Sigmoid colon (tissue), 4 donors: ENCODE measurements at regions not wholly inside any gene's neighbourhood (a gene's known extent, or its start where the extent isn't known, plus 50 kb on each side); places are given as distances from the start of the nearest gene placed in this dataset.
"Not testable (repeated sequence)": the region's sequence is repeated elsewhere in the genome, so short reads cannot be mapped to it uniquely, and the experiment has no call there.

Source experiments
- CTCF ChIP-seq, 4 experiments: fragments of 450-650 bp in 3 of 4; fragments of 200-600 bp in 1 of 4; IDR thresholded peaks; one replicate each; pipeline ENCODE4 v1.5.1; 2016 to 2019; ENCODE audit warnings: antibody characterized with exemption in 4 of 4, mild to moderate bottlenecking in 3 of 4, moderate library complexity in 2 of 4
- POLR2AphosphoS5 ChIP-seq, 4 donors: sonication (generic); formaldehyde crosslinking; IDR thresholded peaks; one replicate each; pipeline ENCODE4 v1.6.1; 2017; ENCODE audit warnings: antibody characterized with exemption in 4 of 4

- not testable (repeated sequence) for TF ChIP-seq POLR2AphosphoS5, CTCF (IDR thresholded peaks at IDR 0.05)
Observed at GRCh38 chr13:44727591-44727990, 151.5 kb upstream of the TSC22D1 start.
